HepG2 (cell line): ENCODE measurements at regions not wholly inside any gene's neighbourhood (a gene's known extent, or its start where the extent isn't known, plus 50 kb on each side); places are given as distances from the start of the nearest gene placed in this dataset.

Experiments used
- ATAC-seq: fragments of 200-7000 bp; cut with Tn5 transposase; 3 replicates; pipeline ENCODE4 v1.9.1; 2020; ENCODE audit warnings: mild to moderate bottlenecking, moderate library complexity
- BruUV-seq: library from RNA; stranded (reverse); fragments of 400-500 nt; replicated peaks from 2 replicates; lab custom pipeline; 2021; lab: Mats Ljungman, UMichigan
- CTCF ChIA-PET: fragments of 300-600 bp; formaldehyde crosslinking; extraction: SDS; loops from one replicate; lab custom pipeline; 2021; ENCODE audit warnings: low total read pairs, inconsistent platforms, low intra/inter-chr PET ratio; lab: Yijun Ruan, JAX
- POLR2A ChIA-PET: fragments of 350-600 bp; sonication (Branson Sonifier 250); formaldehyde crosslinking; loops from one replicate; lab custom pipeline; 2020; ENCODE audit warnings: antibody characterized with exemption, inconsistent platforms; lab: Yijun Ruan, JAX
- DNase-seq: peaks from one replicate; pipeline ENCODE4 v3.0.0-alpha.2; 2015; ENCODE audit warnings: low spot score
- FAIRE-seq: peaks from 3 replicates; lab custom pipeline; 2011; peaks lifted over from hg19 to GRCh38; lab: Jason Lieb, UNC
- H2AFZ ChIP-seq: one replicate; pipeline ENCODE4 v1.6.1; 2011; ENCODE audit warnings: low read length, inconsistent platforms
- H3K27ac ChIP-seq: fragments of 300-600 bp; 3 replicates; pipeline ENCODE4 v1.8.0; 2011; ENCODE audit warnings: mixed run types, mild to moderate bottlenecking, mixed read lengths, low read length, inconsistent platforms; ENCODE audit not compliant: insufficient read depth; ENCODE audit errors: extremely low read length
- H3K27me3 ChIP-seq, 2 experiments: fragments of 200-600 bp in 1 of 2; 2 replicates in 1 of 2; 3 replicates in 1 of 2; pipeline versions ENCODE4 v1.6.0 to v1.8.0; 2011; ENCODE audit warnings: low read length in 2 of 2, mild to moderate bottlenecking in 2 of 2, moderate library complexity in 2 of 2, inconsistent platforms in 1 of 2; ENCODE audit not compliant: insufficient read depth in 2 of 2, control insufficient read depth in 1 of 2
- H3K36me3 ChIP-seq, 2 experiments: fragments of 200-600 bp in 1 of 2; replicated peaks in 1 of 2; 2 replicates in 1 of 2; 3 replicates in 1 of 2; pipeline versions ENCODE4 v1.5.1 to v1.8.0; 2011; ENCODE audit warnings: low read length in 2 of 2, inconsistent platforms in 1 of 2; ENCODE audit not compliant: insufficient read depth in 2 of 2, control insufficient read depth in 1 of 2
- H3K4me1 ChIP-seq: 2 replicates; pipeline ENCODE4 v1.5.1; 2012; ENCODE audit warnings: low read length, inconsistent platforms; ENCODE audit not compliant: insufficient read depth
- H3K4me2 ChIP-seq: 2 replicates; pipeline ENCODE4 v1.6.0; 2011; ENCODE audit warnings: low read depth, low read length, inconsistent platforms
- H3K4me3 ChIP-seq, 3 experiments: fragments of 200-600 bp in 1 of 3; sonication (generic), shearing (Covaris generic) in 1 of 3; replicated peaks in 1 of 3; 2 replicates each; pipeline ENCODE4 v1.5.1; 2011 to 2016; ENCODE audit warnings: low read length in 3 of 3, inconsistent platforms in 2 of 3, low read depth in 2 of 3, mild to moderate bottlenecking in 2 of 3, control low read depth in 1 of 3, mixed read lengths in 1 of 3; ENCODE audit not compliant: insufficient read depth in 1 of 3
- H3K79me2 ChIP-seq: one replicate; pipeline ENCODE4 v1.6.1; 2011; ENCODE audit warnings: low read length, inconsistent platforms; ENCODE audit not compliant: insufficient read depth
- H3K9ac ChIP-seq: 2 replicates; pipeline ENCODE4 v1.6.0; 2011; ENCODE audit warnings: mild to moderate bottlenecking, low read depth, low read length, inconsistent platforms; ENCODE audit not compliant: insufficient read depth
- H3K9me3 ChIP-seq: 2 replicates; pipeline ENCODE4 v1.5.1; 2012; ENCODE audit warnings: mild to moderate bottlenecking, low read length
- H4K20me1 ChIP-seq: 2 replicates; pipeline ENCODE4 v1.6.0; 2011; ENCODE audit warnings: inconsistent platforms, mild to moderate bottlenecking, low read length, moderate library complexity; ENCODE audit not compliant: insufficient read depth
- AKAP8 ChIP-seq: sonication (generic); formaldehyde crosslinking; IDR thresholded peaks from 2 replicates; pipeline ENCODE4 v1.5.1; 2020; ENCODE audit warnings: mild to moderate bottlenecking, missing genetic modification reagents
- CCAR2 ChIP-seq: fragments of 200-400 bp; formaldehyde crosslinking; optimal IDR thresholded peaks from 2 replicates; pipeline ENCODE3; 2018; ENCODE audit warnings: low read depth, mild to moderate bottlenecking, low read length, moderate library complexity
- E2F5 ChIP-seq: sonication (generic); formaldehyde crosslinking; conservative IDR thresholded peaks from 2 replicates; pipeline ENCODE4 v1.4.0; 2020; ENCODE audit warnings: missing genetic modification reagents
- FOXA1 ChIP-seq, 2 experiments: fragments of 450-650 bp in 1 of 2; sonication (generic) in 1 of 2; formaldehyde crosslinking in 1 of 2; IDR thresholded peaks; 2 replicates each; pipeline versions ENCODE4 v1.4.0 to v1.6.1; 2016 to 2020; ENCODE audit warnings: missing genetic modification reagents in 1 of 2
- FOXO1 ChIP-seq: sonication (generic); formaldehyde crosslinking; IDR thresholded peaks from 2 replicates; pipeline ENCODE4 v1.4.0; 2020; ENCODE audit warnings: missing genetic modification reagents
- HMG20A ChIP-seq: IDR thresholded peaks from 2 replicates; pipeline ENCODE4 v1.6.1; 2016; ENCODE audit warnings: borderline replicate concordance
- IRF2 ChIP-seq: IDR thresholded peaks from 2 replicates; pipeline ENCODE4 v1.6.1; 2018; ENCODE audit warnings: missing genetic modification reagents, missing compliant biosample characterization
- MAFG ChIP-seq: sonication (generic); formaldehyde crosslinking; IDR thresholded peaks from 2 replicates; pipeline ENCODE4 v1.5.1; 2020; ENCODE audit warnings: mild to moderate bottlenecking, missing genetic modification reagents
- NFKBIZ ChIP-seq: IDR thresholded peaks from 2 replicates; pipeline ENCODE4 v1.6.1; 2018; ENCODE audit warnings: missing genetic modification reagents, missing compliant biosample characterization
- SAFB2 ChIP-seq: sonication (generic); formaldehyde crosslinking; IDR thresholded peaks from 2 replicates; pipeline ENCODE4 v1.5.1; 2020; ENCODE audit warnings: missing genetic modification reagents, low read depth, mild to moderate bottlenecking, borderline replicate concordance
- SP5 ChIP-seq: IDR thresholded peaks from 2 replicates; pipeline ENCODE4 v1.6.1; 2016; ENCODE audit warnings: low read depth, borderline replicate concordance
- TARDBP ChIP-seq: sonication (generic); formaldehyde crosslinking; IDR thresholded peaks from 2 replicates; pipeline ENCODE4 v1.8.0; 2022; ENCODE audit warnings: mild to moderate bottlenecking, missing genetic modification reagents
- ZBTB14 ChIP-seq: sonication (generic); formaldehyde crosslinking; IDR thresholded peaks from 2 replicates; pipeline ENCODE4 v1.4.0; 2020; ENCODE audit warnings: missing genetic modification reagents
- ZBTB20 ChIP-seq: sonication (generic); formaldehyde crosslinking; IDR thresholded peaks from 2 replicates; pipeline ENCODE4 v1.8.1; 2023; ENCODE audit warnings: missing genetic modification reagents, low read depth, mild to moderate bottlenecking, borderline replicate concordance
- ZBTB34 ChIP-seq: sonication (generic); formaldehyde crosslinking; IDR thresholded peaks from 2 replicates; pipeline ENCODE4 v1.8.0; 2022; ENCODE audit warnings: mild to moderate bottlenecking, missing genetic modification reagents
- ZC3H13 ChIP-seq: sonication (generic); formaldehyde crosslinking; IDR thresholded peaks from 2 replicates; pipeline ENCODE4 v1.8.1; 2023; ENCODE audit warnings: mild to moderate bottlenecking, missing genetic modification reagents, moderate library complexity
- ZNF224 ChIP-seq: sonication (generic); formaldehyde crosslinking; IDR thresholded peaks from 2 replicates; pipeline ENCODE4 v1.5.0; 2020; ENCODE audit warnings: mild to moderate bottlenecking, missing genetic modification reagents
- ZNF230 ChIP-seq: sonication (generic); formaldehyde crosslinking; IDR thresholded peaks from 2 replicates; pipeline ENCODE4 v1.4.0; 2020; ENCODE audit warnings: mild to moderate bottlenecking, missing genetic modification reagents
- ZNF296 ChIP-seq: sonication (generic); formaldehyde crosslinking; conservative IDR thresholded peaks from 2 replicates; pipeline ENCODE4 v1.5.0; 2020; ENCODE audit warnings: mild to moderate bottlenecking, missing genetic modification reagents
- ZNF430 ChIP-seq: sonication (generic); formaldehyde crosslinking; IDR thresholded peaks from 2 replicates; pipeline ENCODE4 v1.9.0; 2021; ENCODE audit warnings: mild to moderate bottlenecking, missing genetic modification reagents
- ZNF709 ChIP-seq: sonication (generic); formaldehyde crosslinking; IDR thresholded peaks from 2 replicates; pipeline ENCODE4 v1.5.0; 2020; ENCODE audit warnings: mild to moderate bottlenecking, missing genetic modification reagents
- WGBS: methylation state at CpG from one replicate; pipeline ENCODE4 v1.1.6; 2017; ENCODE audit warnings: low lambda C conversion rate; 5-methylcytosine and 5-hydroxymethylcytosine counted together
- in situ Hi-C: cut with HindIII; loops from 2 replicates; pipeline ENCODE4 v1.10.0; 2017; ENCODE audit warnings: low pct_unique_long_range_greater_than_20kb; ENCODE audit not compliant: extremely low pct_ligation_motif_present
- intact Hi-C: fragments of 100-400 bp; cut with micrococcal nuclease; formaldehyde crosslinking; loops from one replicate; pipeline ENCODE4 v1.10.0; 2022; ENCODE audit not compliant: unreplicated experiment

GRCh38 chr12:38490941-38491340, 174.4 kb downstream of the ALG10B start (continued):
- TF ChIP-seq ZBTB34 (no peak), AKAP8 (CRISPR knock-in tag) (no peak), MAFG (CRISPR knock-in tag) (no peak), ZNF230 (CRISPR knock-in tag) (no peak)

- intact Hi-C loops, result no loop called here
- DNase-seq (no peak), FAIRE-seq (no peak), ATAC-seq (no peak)
- no peaks in the 10 kb centered on the region for H3K36me3 ChIP-seq
- TF ChIP-seq SAFB2 (CRISPR knock-in tag) (no peak), SP5 (no peak), HMG20A (CRISPR knock-in tag) (no peak), FOXO1 (no peak), ZNF430 (CRISPR knock-in tag) (no peak), IRF2 (CRISPR knock-in tag) (no peak), NFKBIZ (CRISPR knock-in tag) (no peak), ZBTB20 (CRISPR knock-in tag) (no peak), ZNF709 (CRISPR knock-in tag) (no peak), TARDBP (no peak), E2F5 (CRISPR knock-in tag) (no peak), CCAR2 (no peak), FOXA1 (IDR thresholded peaks at IDR 0.05) (no peak), FOXA1 (CRISPR knock-in tag; IDR thresholded peaks at IDR 0.05) (no peak), ZNF296 (CRISPR knock-in tag) (no peak), ZNF224 (CRISPR knock-in tag) (no peak), ZC3H13 (CRISPR knock-in tag) (no peak), ZBTB14 (CRISPR knock-in tag) (no peak)
- in situ Hi-C loops, result no loop called here
- no peak overlapping the region for H3K4me2 ChIP-seq
- WGBS, result 4% methylated on average over 4 of the region's 4 CpGs
- H3K4me3 ChIP-seq, result no peak overlapping the region
- H3K4me1 ChIP-seq, result no peaks in the 10 kb centered on the region
- H2AFZ ChIP-seq, result no peak overlapping the region
- CTCF ChIA-PET, result no interaction called here
- no peak overlapping the region for H3K9ac ChIP-seq
- no peaks in the 10 kb centered on the region for H3K27me3 ChIP-seq
- POLR2A ChIA-PET, result no interaction called here
- no peaks in the 10 kb centered on the region for H4K20me1 ChIP-seq
- BruUV-seq, result no TSS peak
- no peak overlapping the region for H3K27ac ChIP-seq
- H3K79me2 ChIP-seq, result no peaks in the 10 kb centered on the region
- peaks cover 17% of the 10 kb centered on the region; the same call in 1 of the 2 replicates for H3K9me3 ChIP-seq
Observed at GRCh38 chr12:38501481-38501880, 184.9 kb downstream of the ALG10B start.
